K562 (cell line): ENCODE measurements at regions not wholly inside any gene's neighbourhood (a gene's known extent, or its start where the extent isn't known, plus 50 kb on each side); places are given as distances from the start of the nearest gene placed in this dataset.

Experiments used
- COPS2 ChIP-seq: fragments of 450-650 bp; conservative IDR thresholded peaks from 2 replicates; pipeline ENCODE4 v1.6.1; 2016; ENCODE audit warnings: mild to moderate bottlenecking, moderate library complexity
- CREB3 ChIP-seq: fragments of 450-650 bp; conservative IDR thresholded peaks from 2 replicates; pipeline ENCODE4 v1.6.1; 2016; ENCODE audit warnings: missing genetic modification characterization, low read depth, mild to moderate bottlenecking, missing compliant biosample characterization, moderate library complexity
- GTF2B ChIP-seq: IDR thresholded peaks from 2 replicates; pipeline ENCODE4 v1.6.1; 2011; ENCODE audit not compliant: insufficient read length; ENCODE audit errors: extremely low read depth
- NFRKB ChIP-seq: fragments of 450-650 bp; IDR thresholded peaks from 2 replicates; pipeline ENCODE4 v1.6.1; 2016; ENCODE audit warnings: low read depth
- ZBTB40 ChIP-seq, 2 experiments: fragments of 450-650 bp in 1 of 2; sonication (generic) in 1 of 2; formaldehyde crosslinking in 1 of 2; IDR thresholded peaks; 2 replicates each; pipeline versions ENCODE4 v1.7.1 to v1.9.0; 2016 to 2022; ENCODE audit warnings: inconsistent platforms in 1 of 2, mild to moderate bottlenecking in 1 of 2, missing genetic modification reagents in 1 of 2
- ZFX ChIP-seq: sonication (generic); formaldehyde crosslinking; IDR thresholded peaks from 2 replicates; pipeline ENCODE4 v1.8.0; 2022; ENCODE audit warnings: mild to moderate bottlenecking, missing genetic modification reagents, moderate library complexity
- ZNF318 ChIP-seq, 2 experiments: fragments of 450-650 bp; IDR thresholded peaks; 2 replicates each; pipeline ENCODE4 v1.6.1; 2016; ENCODE audit warnings: mild to moderate bottlenecking in 2 of 2, borderline replicate concordance in 1 of 2, low read depth in 1 of 2, moderate library complexity in 1 of 2

GRCh38 chr13:50484472-50485113 is 358.9 kb downstream of the DLEU7 start (continued):
- TF ChIP-seq ZBTB40 (IDR thresholded peaks at IDR 0.05) (no peak), ZBTB40 (CRISPR knock-in tag; IDR thresholded peaks at IDR 0.05) (no peak), CREB3 (0 out of 2 replicates have a peak, but pooled peaks have one; percentile 36), GTF2B (no peak), NFRKB (0 out of 2 replicates have a peak, but pooled peaks have one; percentile 49), ZNF318 (IDR thresholded peaks at IDR 0.05; ENCODE audit: borderline replicate concordance in 1 of 2, low read depth in 1 of 2) (no peak), ZFX (CRISPR knock-in tag) (no peak), COPS2 (no peak)
